IMR-90 (cell line): ENCODE measurements at regions not wholly inside any gene's neighbourhood (a gene's known extent, or its start where the extent isn't known, plus 50 kb on each side); places are given as distances from the start of the nearest gene placed in this dataset.

Experiments
- BHLHE40 ChIP-seq: fragments of 150-350 bp; IDR thresholded peaks from 2 replicates; pipeline ENCODE4 v1.6.1; 2016; ENCODE audit warnings: mild to moderate bottlenecking, low read depth, low read length
- CEBPB ChIP-seq: IDR thresholded peaks from 2 replicates; pipeline ENCODE4 v1.6.1; 2012; ENCODE audit warnings: low read depth, low read length, improper control_type of control experiment
- CHD1 ChIP-seq: IDR thresholded peaks from 2 replicates; pipeline ENCODE4 v1.6.1; 2012; ENCODE audit warnings: low read depth, low read length, improper control_type of control experiment
- ELK1 ChIP-seq: fragments of 150-350 bp; IDR thresholded peaks from 2 replicates; pipeline ENCODE4 v1.6.1; 2016; ENCODE audit warnings: low read depth, mild to moderate bottlenecking, low read length, moderate library complexity, borderline replicate concordance
- FOS ChIP-seq: fragments of 150-350 bp; IDR thresholded peaks from 2 replicates; pipeline ENCODE4 v1.6.1; 2016; ENCODE audit warnings: low read depth, low read length
- MAFK ChIP-seq: IDR thresholded peaks from 2 replicates; pipeline ENCODE4 v1.6.1; 2012; ENCODE audit warnings: low read depth, low read length, improper control_type of control experiment
- MAZ ChIP-seq: IDR thresholded peaks from 2 replicates; pipeline ENCODE4 v1.6.1; 2012; ENCODE audit warnings: low read depth, mild to moderate bottlenecking, low read length, improper control_type of control experiment, moderate library complexity, borderline replicate concordance
- NFE2L2 ChIP-seq: fragments of 150-350 bp; IDR thresholded peaks from 2 replicates; pipeline ENCODE4 v1.6.1; 2016; ENCODE audit warnings: low read depth, mild to moderate bottlenecking, low read length
- POLR2A ChIP-seq: IDR thresholded peaks from 2 replicates; pipeline ENCODE4 v1.6.1; 2012; ENCODE audit warnings: mild to moderate bottlenecking, low read depth, low read length
- RFX5 ChIP-seq: IDR thresholded peaks from 2 replicates; pipeline ENCODE4 v1.8.0; 2012; ENCODE audit warnings: low read depth, mild to moderate bottlenecking, low read length, moderate library complexity
- SMC3 ChIP-seq: fragments of 150-350 bp; IDR thresholded peaks from 2 replicates; pipeline ENCODE4 v1.6.1; 2016; ENCODE audit warnings: low read depth, mild to moderate bottlenecking, antibody characterized with exemption, low read length, moderate library complexity
- TF ChIP-seq, protein P1 (sequence below): conservative IDR thresholded peaks from 2 replicates; pipeline ENCODE4 v1.5.1; 2012; ENCODE audit warnings: mild to moderate bottlenecking, low read depth, low read length, improper control_type of control experiment
- TF ChIP-seq, protein P2 (sequence below): fragments of 150-350 bp; IDR thresholded peaks from 2 replicates; pipeline ENCODE4 v1.6.1; 2017; ENCODE audit warnings: mild to moderate bottlenecking, antibody characterized with exemption, low read length, low read depth

- TF ChIP-seq, protein P1, sequence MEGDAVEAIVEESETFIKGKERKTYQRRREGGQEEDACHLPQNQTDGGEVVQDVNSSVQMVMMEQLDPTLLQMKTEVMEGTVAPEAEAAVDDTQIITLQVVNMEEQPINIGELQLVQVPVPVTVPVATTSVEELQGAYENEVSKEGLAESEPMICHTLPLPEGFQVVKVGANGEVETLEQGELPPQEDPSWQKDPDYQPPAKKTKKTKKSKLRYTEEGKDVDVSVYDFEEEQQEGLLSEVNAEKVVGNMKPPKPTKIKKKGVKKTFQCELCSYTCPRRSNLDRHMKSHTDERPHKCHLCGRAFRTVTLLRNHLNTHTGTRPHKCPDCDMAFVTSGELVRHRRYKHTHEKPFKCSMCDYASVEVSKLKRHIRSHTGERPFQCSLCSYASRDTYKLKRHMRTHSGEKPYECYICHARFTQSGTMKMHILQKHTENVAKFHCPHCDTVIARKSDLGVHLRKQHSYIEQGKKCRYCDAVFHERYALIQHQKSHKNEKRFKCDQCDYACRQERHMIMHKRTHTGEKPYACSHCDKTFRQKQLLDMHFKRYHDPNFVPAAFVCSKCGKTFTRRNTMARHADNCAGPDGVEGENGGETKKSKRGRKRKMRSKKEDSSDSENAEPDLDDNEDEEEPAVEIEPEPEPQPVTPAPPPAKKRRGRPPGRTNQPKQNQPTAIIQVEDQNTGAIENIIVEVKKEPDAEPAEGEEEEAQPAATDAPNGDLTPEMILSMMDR, result no peak
- TF ChIP-seq BHLHE40, result no peak
- TF ChIP-seq POLR2A, result no peak
- TF ChIP-seq MAFK, result no peak
- TF ChIP-seq CEBPB, result no peak
- TF ChIP-seq, protein P2, sequence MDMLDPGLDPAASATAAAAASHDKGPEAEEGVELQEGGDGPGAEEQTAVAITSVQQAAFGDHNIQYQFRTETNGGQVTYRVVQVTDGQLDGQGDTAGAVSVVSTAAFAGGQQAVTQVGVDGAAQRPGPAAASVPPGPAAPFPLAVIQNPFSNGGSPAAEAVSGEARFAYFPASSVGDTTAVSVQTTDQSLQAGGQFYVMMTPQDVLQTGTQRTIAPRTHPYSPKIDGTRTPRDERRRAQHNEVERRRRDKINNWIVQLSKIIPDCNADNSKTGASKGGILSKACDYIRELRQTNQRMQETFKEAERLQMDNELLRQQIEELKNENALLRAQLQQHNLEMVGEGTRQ, result no peak
- TF ChIP-seq CHD1, result no peak
- TF ChIP-seq SMC3, result no peak
- no peak for TF ChIP-seq NFE2L2
- TF ChIP-seq MAZ, result no peak
- no peak for TF ChIP-seq RFX5
- no peak for TF ChIP-seq ELK1
- TF ChIP-seq FOS, result no peak
Measured at GRCh38 chr4:175380841-175381240, 431.2 kb downstream of the GPM6A start.
